Ishikawa (cell line): ENCODE measurements at regions not wholly inside any gene's neighbourhood (a gene's known extent, or its start where the extent isn't known, plus 50 kb on each side); places are given as distances from the start of the nearest gene placed in this dataset.

Source experiments
- RAD21 ChIP-seq: IDR thresholded peaks from 2 replicates; pipeline ENCODE4 v1.6.1; 2012; ENCODE audit warnings: low read depth
- REST ChIP-seq: IDR thresholded peaks from 2 replicates; pipeline ENCODE4 v1.6.1; 2012; ENCODE audit warnings: low read depth, mild to moderate bottlenecking
- USF1 ChIP-seq: IDR thresholded peaks from 2 replicates; pipeline ENCODE4 v1.6.1; 2012

DNA sequence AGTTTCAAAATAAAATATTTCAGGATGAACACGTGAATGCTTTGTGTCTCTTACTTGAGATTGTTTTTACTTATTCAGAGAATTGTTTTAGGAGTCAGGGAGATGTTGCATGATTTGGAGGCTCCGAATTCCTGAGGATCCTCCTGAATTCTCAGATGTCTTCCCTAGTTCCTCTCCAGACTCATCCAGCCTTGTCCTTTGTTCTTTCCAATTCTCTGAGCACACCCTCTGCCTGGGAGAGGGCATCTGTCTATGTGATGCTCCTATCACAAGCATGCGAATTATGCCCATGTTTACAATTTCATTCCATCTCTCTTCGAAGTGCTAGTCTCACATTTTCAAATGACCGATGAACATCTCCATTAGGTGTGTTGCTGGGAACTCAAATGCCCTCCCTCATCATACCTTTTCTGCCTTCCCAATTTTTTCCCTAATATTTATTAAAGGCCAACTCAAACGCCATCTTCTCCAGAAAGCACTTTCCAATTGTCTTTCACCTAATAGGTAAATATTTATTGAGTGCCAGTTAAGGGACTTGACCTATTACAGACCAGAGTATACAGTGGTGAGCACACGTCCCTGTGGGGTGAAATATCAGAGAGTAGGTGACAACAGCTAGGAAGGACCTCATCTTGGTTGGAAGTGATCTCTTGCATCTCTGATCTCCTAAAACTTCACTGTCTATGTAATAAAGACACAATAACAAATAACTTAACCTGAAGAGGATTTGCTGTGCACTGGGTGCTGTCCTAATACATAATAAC lies 64.4 kb downstream of the ARF6 start:
- no peak for TF ChIP-seq USF1
- TF ChIP-seq REST: no peak
- no peak for TF ChIP-seq RAD21
